ENCODE measurements at regions not wholly inside any gene's neighbourhood (a gene's known extent, or its start where the extent isn't known, plus 50 kb on each side); places are given as distances from the start of the nearest gene placed in this dataset.

- H3K36me3 Mint-ChIP-seq (ENCODE audit: low read depth) = no peaks in the 10 kb centered on the region
- peaks cover 21% of the 10 kb centered on the region for H3K4me1 Mint-ChIP-seq (ENCODE audit: low read depth)
- H3K9me3 Mint-ChIP-seq = no peaks in the 10 kb centered on the region
- no peak overlapping the region for H3K4me3 Mint-ChIP-seq
- no peak overlapping the region for H3K27ac Mint-ChIP-seq
- no peak for DNase-seq
- peaks cover 19% of the 10 kb centered on the region for H3K27me3 Mint-ChIP-seq (ENCODE audit: insufficient read depth)
- no peak for TF ChIP-seq CTCF (IDR thresholded peaks at IDR 0.05)
Observed at GRCh38 chr2:217617616-217618022, 385.2 kb downstream of the TNS1 start.

GRCh38 chr2:217616936-217617335 lies 385.9 kb downstream of the TNS1 start:
- H3K36me3 Mint-ChIP-seq (ENCODE audit: low read depth) = no peaks in the 10 kb centered on the region
- H3K9me3 Mint-ChIP-seq = no peaks in the 10 kb centered on the region
- TF ChIP-seq CTCF (IDR thresholded peaks at IDR 0.05) = no peak
- H3K27me3 Mint-ChIP-seq (ENCODE audit: insufficient read depth) = peaks cover 23% of the 10 kb centered on the region
- H3K27ac Mint-ChIP-seq = no peak overlapping the region
- no peak overlapping the region for H3K4me3 Mint-ChIP-seq
- DNase-seq = no peak
- peaks cover 14% of the 10 kb centered on the region for H3K4me1 Mint-ChIP-seq (ENCODE audit: low read depth)

- Mint-ChIP-seq H3K9me3 (no peaks in the 10 kb centered on the region), H3K4me1 (ENCODE audit: low read depth) (peaks cover 12% of the 10 kb centered on the region), H3K36me3 (ENCODE audit: low read depth) (no peaks in the 10 kb centered on the region), H3K27ac (no peak overlapping the region), H3K27me3 (ENCODE audit: insufficient read depth) (peaks cover 24% of the 10 kb centered on the region), H3K4me3 (no peak overlapping the region)
- TF ChIP-seq CTCF (IDR thresholded peaks at IDR 0.05) = no peak
- DNase-seq = no peak
Observed at GRCh38 chr2:217615171-217615570, 387.6 kb downstream of the TNS1 start.

- no peak overlapping the region for H3K27ac Mint-ChIP-seq
- H3K36me3 Mint-ChIP-seq (ENCODE audit: low read depth) = no peaks in the 10 kb centered on the region
- no peak for DNase-seq
- H3K4me1 Mint-ChIP-seq (ENCODE audit: low read depth) = peaks cover 12% of the 10 kb centered on the region
- TF ChIP-seq CTCF (IDR thresholded peaks at IDR 0.05) = no peak
- H3K27me3 Mint-ChIP-seq (ENCODE audit: insufficient read depth) = peaks cover 22% of the 10 kb centered on the region
- H3K9me3 Mint-ChIP-seq = no peaks in the 10 kb centered on the region
- H3K4me3 Mint-ChIP-seq = no peak overlapping the region
Observed at GRCh38 chr2:217614498-217614897, 388.3 kb downstream of the TNS1 start.

GRCh38 chr2:217614096-217614495 lies 388.7 kb downstream of the TNS1 start:
- peaks cover 12% of the 10 kb centered on the region for H3K4me1 Mint-ChIP-seq (ENCODE audit: low read depth)
- no peak for TF ChIP-seq CTCF (IDR thresholded peaks at IDR 0.05)
- no peaks in the 10 kb centered on the region for H3K36me3 Mint-ChIP-seq (ENCODE audit: low read depth)
- H3K9me3 Mint-ChIP-seq = no peaks in the 10 kb centered on the region
- DNase-seq = no peak
- peaks cover 25% of the 10 kb centered on the region for H3K27me3 Mint-ChIP-seq (ENCODE audit: insufficient read depth)
- no peak overlapping the region for H3K4me3 Mint-ChIP-seq
- H3K27ac Mint-ChIP-seq = no peak overlapping the region

- no peak for TF ChIP-seq CTCF (IDR thresholded peaks at IDR 0.05)
- Mint-ChIP-seq H3K9me3 (no peaks in the 10 kb centered on the region), H3K4me1 (ENCODE audit: low read depth) (peaks cover 12% of the 10 kb centered on the region), H3K27me3 (ENCODE audit: insufficient read depth) (peaks cover 31% of the 10 kb centered on the region), H3K27ac (no peak overlapping the region), H3K4me3 (no peak overlapping the region), H3K36me3 (ENCODE audit: low read depth) (no peaks in the 10 kb centered on the region)
- DNase-seq = no peak
Observed at GRCh38 chr2:217612920-217613319, 389.9 kb downstream of the TNS1 start.

Data from HFFc6 (cell line).